ENCODE measurements at regions not wholly inside any gene's neighbourhood (a gene's known extent, or its start where the extent isn't known, plus 50 kb on each side); places are given as distances from the start of the nearest gene placed in this dataset.

- Histone ChIP-seq H3K9me3 (ENCODE audit: insufficient read depth, low read length) (no peaks in the 10 kb centered on the region), H3K9ac (ENCODE audit: low read length) (no peak overlapping the region), H4K20me1 (ENCODE audit: insufficient read depth, low read length) (no peaks in the 10 kb centered on the region), H3K79me2 (ENCODE audit: low read length) (no peaks in the 10 kb centered on the region), H3K27me3 (ENCODE audit: low read depth, low read length) (no peaks in the 10 kb centered on the region), H3K4me1 (ENCODE audit: low read length) (no peaks in the 10 kb centered on the region), H3K36me3 (replicated peaks; ENCODE audit: low read depth, low read length) (no peaks in the 10 kb centered on the region), H3K4me2 (ENCODE audit: low read length) (no peak overlapping the region), H3K27ac (ENCODE audit: low read length) (no peak overlapping the region), H2AFZ (ENCODE audit: low read depth, low read length) (no peak overlapping the region), H3K4me3 (ENCODE audit: low read length) (no peak overlapping the region)
- TF ChIP-seq EZH2phosphoT487 (IDR thresholded peaks at IDR 0.05; ENCODE audit: low read depth) = no peak
- TF ChIP-seq CTCF (IDR thresholded peaks at IDR 0.05; ENCODE audit: low read depth, low read length) = no peak
Observed at GRCh38 chr6:164911151-164911550, 398.3 kb downstream of the C6orf118 start.

GRCh38 chr6:164906766-164907165 lies 402.6 kb downstream of the C6orf118 start:
- no peak for TF ChIP-seq CTCF (IDR thresholded peaks at IDR 0.05; ENCODE audit: low read depth, low read length)
- TF ChIP-seq EZH2phosphoT487 (IDR thresholded peaks at IDR 0.05; ENCODE audit: low read depth) = no peak

DNA sequence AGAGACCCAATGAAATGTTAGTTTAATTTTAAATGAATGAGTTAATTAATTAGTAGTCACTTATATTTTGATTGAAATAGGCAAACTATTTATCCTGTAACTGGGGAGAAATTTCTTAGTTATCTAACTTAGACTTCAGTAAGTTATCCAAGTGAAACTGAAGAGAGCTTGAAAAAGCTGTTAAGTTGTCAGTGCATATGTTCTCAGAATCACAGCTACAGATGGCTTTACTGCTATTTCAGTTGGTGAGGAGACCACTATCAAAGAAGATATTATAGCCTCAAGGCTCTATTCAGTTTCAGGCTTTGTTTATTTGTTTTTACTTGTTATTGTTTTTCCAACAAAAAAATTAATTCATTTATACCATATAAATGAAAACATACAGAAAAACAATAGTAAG lies 404.1 kb downstream of the C6orf118 start:
- TF ChIP-seq CTCF (IDR thresholded peaks at IDR 0.05; ENCODE audit: low read depth, low read length) = no peak
- no peak overlapping the region for H3K4me2 ChIP-seq (ENCODE audit: low read length)
- H3K27me3 ChIP-seq (ENCODE audit: low read depth, low read length) = no peaks in the 10 kb centered on the region
- H3K9me3 ChIP-seq (ENCODE audit: insufficient read depth, low read length) = no peaks in the 10 kb centered on the region
- H3K79me2 ChIP-seq (ENCODE audit: low read length) = no peaks in the 10 kb centered on the region
- H2AFZ ChIP-seq (ENCODE audit: low read depth, low read length) = no peak overlapping the region
- no peak overlapping the region for H3K4me3 ChIP-seq (ENCODE audit: low read length)
- H3K27ac ChIP-seq (ENCODE audit: low read length) = no peak overlapping the region
- no peaks in the 10 kb centered on the region for H4K20me1 ChIP-seq (ENCODE audit: insufficient read depth, low read length)
- no peaks in the 10 kb centered on the region for H3K36me3 ChIP-seq (replicated peaks; ENCODE audit: low read depth, low read length)
- no peaks in the 10 kb centered on the region for H3K4me1 ChIP-seq (ENCODE audit: low read length)
- no peak overlapping the region for H3K9ac ChIP-seq (ENCODE audit: low read length)

More at GRCh38 chr6:164906766-164907165, 402.6 kb downstream of the C6orf118 start:
- Histone ChIP-seq H4K20me1 (ENCODE audit: insufficient read depth, low read length) (no peaks in the 10 kb centered on the region), H3K4me1 (ENCODE audit: low read length) (no peaks in the 10 kb centered on the region), H3K79me2 (ENCODE audit: low read length) (no peaks in the 10 kb centered on the region), H3K4me2 (ENCODE audit: low read length) (no peak overlapping the region), H3K27me3 (ENCODE audit: low read depth, low read length) (no peaks in the 10 kb centered on the region), H3K9ac (ENCODE audit: low read length) (no peak overlapping the region), H3K4me3 (ENCODE audit: low read length) (no peak overlapping the region), H2AFZ (ENCODE audit: low read depth, low read length) (no peak overlapping the region), H3K9me3 (ENCODE audit: insufficient read depth, low read length) (no peaks in the 10 kb centered on the region), H3K36me3 (replicated peaks; ENCODE audit: low read depth, low read length) (no peaks in the 10 kb centered on the region), H3K27ac (ENCODE audit: low read length) (no peak overlapping the region)

DNA sequence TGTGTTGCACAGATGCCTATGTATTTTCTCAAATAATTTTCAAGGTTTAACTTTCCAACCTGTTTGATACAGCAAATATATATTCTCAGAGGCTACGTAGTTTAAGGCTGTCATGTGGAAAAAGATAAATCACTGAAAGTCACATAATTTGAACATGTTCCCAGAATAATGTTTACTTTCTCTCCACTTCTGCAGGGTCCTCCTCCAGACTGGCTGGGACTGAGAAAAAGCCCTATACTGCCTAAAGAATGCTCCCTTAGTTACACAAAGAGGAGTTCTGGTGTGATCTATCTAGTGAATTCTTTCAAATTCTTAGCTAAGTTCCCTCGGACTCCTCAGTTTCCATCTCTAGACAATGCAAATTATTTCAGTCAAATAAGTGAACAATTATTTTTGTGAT lies 411.0 kb downstream of the C6orf118 start:
- Histone ChIP-seq H3K9me3 (ENCODE audit: insufficient read depth, low read length) (no peaks in the 10 kb centered on the region), H3K79me2 (ENCODE audit: low read length) (no peaks in the 10 kb centered on the region), H3K4me3 (ENCODE audit: low read length) (no peak overlapping the region), H2AFZ (ENCODE audit: low read depth, low read length) (no peak overlapping the region), H3K4me2 (ENCODE audit: low read length) (no peak overlapping the region), H3K9ac (ENCODE audit: low read length) (no peak overlapping the region), H3K27ac (ENCODE audit: low read length) (no peak overlapping the region), H3K36me3 (replicated peaks; ENCODE audit: low read depth, low read length) (no peaks in the 10 kb centered on the region), H3K4me1 (ENCODE audit: low read length) (no peaks in the 10 kb centered on the region), H3K27me3 (ENCODE audit: low read depth, low read length) (no peaks in the 10 kb centered on the region), H4K20me1 (ENCODE audit: insufficient read depth, low read length) (no peaks in the 10 kb centered on the region)
- TF ChIP-seq CTCF (IDR thresholded peaks at IDR 0.05; ENCODE audit: low read depth, low read length) (no peak), EZH2phosphoT487 (IDR thresholded peaks at IDR 0.05; ENCODE audit: low read depth) (no peak)
